T-helper 9 cell (primary cell): ENCODE measurements at regions not wholly inside any gene's neighbourhood (a gene's known extent, or its start where the extent isn't known, plus 50 kb on each side); places are given as distances from the start of the nearest gene placed in this dataset.
"Not testable (repeated sequence)": the region's sequence is repeated elsewhere in the genome, so short reads cannot be mapped to it uniquely, and the experiment has no call there.

Source experiments
- DNase-seq: peaks from one replicate; pipeline ENCODE4 v3.0.0-alpha.2; 2020

DNA sequence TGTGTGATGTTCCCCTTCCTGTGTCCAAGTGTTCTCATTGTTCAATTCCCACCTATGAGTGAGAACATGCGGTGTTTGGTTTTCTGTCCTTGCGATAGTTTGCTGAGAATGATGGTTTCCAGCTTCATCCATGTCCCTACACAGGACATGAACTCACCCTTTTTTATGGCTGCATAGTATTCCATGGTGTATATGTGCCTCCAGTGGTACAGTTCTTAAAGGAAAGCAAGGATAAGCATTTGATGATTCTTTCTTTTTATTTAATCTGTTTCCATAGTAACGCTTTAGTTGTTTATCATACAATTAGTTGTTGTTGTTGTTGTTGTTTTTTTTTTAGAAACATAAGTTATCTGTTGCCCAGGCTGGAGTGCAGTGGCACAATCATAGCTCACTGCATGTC is 133.1 kb downstream of the TSEN15 start:
- DNase-seq: not testable (repeated sequence)

DNA sequence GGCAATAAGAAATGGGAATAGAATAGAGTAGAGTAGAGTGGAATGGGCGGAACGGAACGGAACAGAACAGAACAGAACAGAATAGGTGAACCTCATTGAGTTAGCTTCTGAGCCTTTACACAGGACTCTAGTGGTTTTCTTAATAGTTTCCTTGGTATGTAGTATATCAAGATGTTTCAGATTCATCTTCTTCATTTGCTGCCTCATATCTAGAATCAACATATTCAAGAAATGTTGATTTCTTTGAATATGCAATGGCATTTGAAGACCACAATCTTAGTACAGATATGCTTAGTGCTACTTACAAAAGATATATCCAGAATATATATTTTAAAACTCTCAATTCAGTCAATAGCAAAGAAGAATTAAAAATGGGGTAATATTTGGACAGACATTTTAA is 133.8 kb downstream of the TSEN15 start:
- DNase-seq: no peak

DNA sequence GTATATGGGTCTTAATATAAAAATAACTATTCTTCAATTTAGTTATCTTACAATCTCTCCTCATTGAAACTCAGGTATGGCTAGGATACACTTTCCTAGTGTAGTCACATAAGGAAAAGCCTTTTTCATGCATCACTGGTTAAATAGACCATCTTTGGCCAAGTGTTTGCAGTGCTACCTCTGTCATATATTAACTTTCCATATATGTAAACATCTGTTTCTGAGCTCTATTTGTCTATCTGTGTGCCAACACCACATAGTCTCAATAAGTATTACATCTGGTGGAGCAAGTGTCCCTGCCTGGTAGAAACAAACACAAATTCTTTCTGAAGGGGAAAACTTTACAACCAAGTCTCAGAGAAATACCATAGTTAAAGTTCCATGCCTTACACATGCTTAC is 134.6 kb downstream of the TSEN15 start:
- no peak for DNase-seq

DNA sequence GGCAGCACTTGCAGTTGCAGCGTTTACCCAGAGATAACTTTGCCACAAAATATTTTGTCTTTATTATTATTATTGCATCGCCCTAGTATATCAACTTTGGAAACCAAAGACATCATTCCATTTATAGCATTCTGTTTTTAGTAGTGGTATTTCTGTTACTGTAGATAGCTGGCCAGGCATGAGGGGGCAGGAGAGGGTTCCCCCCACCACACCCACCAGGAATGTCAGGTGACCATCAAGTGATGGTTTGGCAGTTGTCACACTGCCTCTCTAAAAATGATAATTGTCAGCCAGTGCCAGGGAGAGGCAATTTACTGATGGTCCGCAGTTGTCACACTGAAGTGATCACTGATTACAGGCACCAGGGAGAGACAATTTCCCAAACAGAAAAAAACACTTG is 135.6 kb downstream of the TSEN15 start:
- DNase-seq: no peak

DNA sequence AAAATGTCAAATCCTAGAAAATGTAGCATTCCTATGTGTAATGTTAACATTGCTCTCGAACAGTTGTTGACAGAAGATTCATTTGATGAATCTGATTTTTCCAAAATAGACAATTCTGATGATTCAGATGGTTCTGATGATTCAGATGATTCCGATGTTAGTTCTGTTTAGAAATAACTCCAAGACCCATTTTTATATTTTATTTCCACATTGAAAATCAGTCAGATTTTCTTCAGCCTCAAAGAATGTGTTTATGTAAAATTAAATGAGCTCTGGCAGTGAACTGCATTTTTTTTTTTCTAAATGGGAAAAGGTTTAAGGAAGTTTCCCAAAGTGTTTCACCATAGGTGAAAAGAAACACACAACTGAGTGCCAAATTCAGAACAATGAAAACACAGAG is 136.5 kb downstream of the TSEN15 start:
- DNase-seq: no peak

DNA sequence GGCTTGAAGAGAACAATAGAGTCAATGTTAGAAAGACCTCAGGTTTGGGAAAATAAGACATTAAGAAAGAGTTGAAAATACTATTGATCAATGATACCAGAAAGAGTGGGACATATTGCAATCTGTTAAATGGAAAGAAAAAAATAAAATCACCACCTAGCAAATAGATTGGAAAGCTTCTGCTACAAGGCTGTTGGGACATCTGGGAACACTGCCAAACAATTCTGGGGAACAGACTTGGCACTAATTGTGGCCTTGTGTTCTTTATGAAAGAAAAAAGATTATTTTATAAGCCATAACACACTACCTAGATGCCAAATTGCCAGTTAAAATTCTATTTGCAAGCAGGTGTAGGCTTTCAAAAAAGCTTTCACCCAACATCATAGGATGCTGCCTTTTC is 137.8 kb downstream of the TSEN15 start:
- no peak for DNase-seq

DNA sequence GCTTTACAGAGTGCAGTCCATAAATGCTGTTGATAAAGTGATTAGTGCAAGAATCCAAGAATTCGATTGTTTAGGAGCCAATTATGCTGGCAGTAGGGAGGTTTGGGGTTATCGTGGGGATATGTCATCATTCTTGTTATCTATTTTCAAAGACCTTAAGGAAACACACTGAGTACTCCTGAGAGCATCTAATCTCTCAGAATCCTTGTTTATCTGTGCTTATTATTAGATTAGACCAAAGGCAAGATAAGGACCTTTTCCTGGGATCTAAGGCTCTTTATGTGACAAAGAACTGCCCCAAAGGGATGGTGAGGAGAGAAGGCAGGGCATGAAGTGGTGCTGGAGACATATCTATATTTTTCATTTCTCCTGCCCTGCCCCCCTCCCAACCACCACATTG is 139.1 kb downstream of the TSEN15 start:
- DNase-seq: no peak

DNA sequence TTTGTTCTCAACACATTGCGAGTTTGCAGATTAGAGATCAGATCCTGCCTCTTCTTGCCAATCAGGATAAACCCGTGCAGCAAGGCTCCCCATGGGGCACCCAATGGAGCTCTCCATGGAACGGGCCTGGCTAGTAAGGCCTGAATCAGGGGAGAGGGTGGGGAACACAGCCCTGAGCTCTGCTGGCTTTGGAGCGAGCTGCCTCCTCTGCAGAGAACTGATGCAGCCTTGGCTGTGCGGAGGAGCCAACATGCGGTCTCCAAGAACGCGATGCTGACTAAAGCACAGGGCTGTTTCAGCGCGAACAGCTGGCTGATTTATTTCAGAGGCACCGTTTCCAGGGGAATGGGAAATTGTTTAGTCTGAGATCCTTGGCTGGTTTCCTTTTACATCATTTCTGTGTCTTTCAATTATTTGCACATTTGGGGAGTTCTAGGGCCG is 139.7 kb downstream of the TSEN15 start:
- no peak for DNase-seq

DNA sequence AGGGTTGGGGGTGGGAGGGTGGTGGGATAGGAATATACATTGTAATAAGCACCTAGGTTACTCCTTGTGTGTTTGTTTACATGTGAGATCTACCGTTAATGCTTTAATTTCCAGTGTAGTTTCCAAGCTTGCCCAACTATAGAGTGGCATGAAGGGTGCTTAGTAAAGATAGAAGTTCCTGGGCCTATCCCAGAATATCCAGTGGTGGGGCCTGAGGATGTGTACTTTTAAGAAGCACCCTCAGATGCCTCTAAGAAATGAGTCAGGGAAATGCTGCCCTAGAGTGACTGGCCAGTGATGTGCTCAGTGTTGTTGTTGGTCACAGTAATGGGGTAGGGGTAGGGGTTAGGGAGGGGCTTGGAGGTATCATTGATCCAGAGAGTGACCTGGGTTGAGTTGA is 141.3 kb downstream of the TSEN15 start:
- DNase-seq: no peak

DNA sequence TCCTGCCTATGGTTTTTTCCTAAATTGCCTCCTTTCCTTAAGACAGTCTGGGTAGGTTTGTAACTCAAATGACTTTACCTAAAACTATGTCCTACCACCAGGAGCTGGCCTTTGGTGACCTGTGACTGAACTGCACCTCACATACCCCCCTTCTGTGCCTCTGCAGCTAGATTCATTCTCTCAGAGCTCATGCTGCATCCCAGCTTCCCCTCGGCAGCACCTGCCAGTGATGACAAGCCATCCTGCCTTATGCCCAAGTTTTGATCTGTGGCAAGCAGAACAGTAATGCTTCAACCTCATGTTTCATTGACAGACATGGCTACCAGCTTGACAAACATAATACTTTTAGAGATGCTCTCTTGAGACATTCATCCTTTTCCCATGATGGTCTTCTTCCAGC is 141.9 kb downstream of the TSEN15 start:
- DNase-seq: no peak

DNA sequence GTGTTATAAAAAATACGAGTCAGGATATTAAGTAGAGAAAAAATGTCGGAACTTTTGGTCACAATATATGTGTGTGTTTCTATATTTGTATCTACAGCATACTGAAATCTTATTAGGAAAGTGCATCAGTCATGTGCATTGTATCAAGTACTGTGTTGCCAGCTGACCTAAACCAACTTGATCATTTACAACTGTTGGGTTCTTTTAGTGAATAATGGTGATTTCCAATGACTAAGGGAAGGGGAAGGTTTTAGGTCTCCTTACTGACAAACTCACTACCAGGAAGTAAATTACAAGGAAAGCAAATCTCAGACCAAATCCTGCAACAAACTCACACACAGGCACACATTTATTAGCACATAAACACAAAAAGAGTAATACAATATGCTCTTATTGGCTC is 142.7 kb downstream of the TSEN15 start:
- DNase-seq: no peak

DNA sequence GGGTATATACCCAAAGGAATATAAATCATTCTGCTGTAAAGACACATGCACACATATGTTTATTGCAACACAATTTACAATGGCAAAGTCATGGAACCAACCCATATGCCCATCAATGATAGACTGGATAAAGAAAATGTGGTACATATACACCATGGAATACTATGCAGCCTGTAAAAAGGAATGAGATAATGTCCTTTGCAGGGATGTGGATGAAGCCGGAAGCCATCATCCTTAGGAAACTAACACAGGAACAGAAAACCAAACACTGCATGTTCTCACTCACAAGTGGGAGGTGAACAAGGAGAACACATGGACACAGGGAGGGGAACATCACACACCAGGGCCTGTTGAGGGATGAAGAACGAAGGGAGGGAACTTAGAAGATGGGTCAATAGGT is 144.2 kb downstream of the TSEN15 start:
- not testable (repeated sequence) for DNase-seq

DNA sequence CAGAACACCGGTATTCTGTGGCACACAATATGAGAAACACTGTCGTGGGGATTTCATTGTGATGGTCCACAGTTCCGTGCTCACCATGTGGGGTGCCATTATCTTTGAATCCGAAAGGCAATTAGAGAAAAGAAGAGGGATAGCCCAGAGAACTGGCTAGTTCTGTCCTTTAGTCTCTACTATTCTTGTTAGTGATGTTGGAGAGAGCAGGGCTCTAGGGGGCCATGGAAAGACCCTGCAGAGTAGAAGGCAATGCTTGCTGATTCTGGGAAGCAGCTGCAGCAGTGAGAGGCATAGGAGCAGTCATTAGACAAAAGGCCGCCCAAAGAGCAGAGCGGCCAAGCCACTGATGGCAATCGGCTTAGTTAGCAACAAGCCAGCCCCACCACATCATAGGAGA is 146.3 kb downstream of the TSEN15 start:
- DNase-seq: no peak

DNA sequence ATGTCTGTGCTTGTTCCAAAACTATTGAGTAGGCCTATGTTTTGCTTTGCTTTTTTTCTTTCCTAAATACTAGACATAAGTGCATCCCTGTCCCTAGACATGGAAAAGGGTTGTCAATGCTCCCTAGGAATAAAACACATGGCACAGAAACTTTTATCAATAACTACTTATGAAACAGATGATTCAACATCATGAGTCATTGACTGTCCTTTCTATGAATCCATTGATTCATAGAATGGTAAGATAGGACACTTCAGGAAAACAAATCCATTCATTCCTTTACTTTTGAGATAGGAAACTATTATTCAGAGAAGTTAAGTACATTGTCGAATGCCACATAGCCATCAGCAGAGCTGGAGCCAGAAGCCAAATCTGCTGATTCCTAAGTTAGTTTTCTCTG is 147.5 kb downstream of the TSEN15 start:
- no peak for DNase-seq

DNA sequence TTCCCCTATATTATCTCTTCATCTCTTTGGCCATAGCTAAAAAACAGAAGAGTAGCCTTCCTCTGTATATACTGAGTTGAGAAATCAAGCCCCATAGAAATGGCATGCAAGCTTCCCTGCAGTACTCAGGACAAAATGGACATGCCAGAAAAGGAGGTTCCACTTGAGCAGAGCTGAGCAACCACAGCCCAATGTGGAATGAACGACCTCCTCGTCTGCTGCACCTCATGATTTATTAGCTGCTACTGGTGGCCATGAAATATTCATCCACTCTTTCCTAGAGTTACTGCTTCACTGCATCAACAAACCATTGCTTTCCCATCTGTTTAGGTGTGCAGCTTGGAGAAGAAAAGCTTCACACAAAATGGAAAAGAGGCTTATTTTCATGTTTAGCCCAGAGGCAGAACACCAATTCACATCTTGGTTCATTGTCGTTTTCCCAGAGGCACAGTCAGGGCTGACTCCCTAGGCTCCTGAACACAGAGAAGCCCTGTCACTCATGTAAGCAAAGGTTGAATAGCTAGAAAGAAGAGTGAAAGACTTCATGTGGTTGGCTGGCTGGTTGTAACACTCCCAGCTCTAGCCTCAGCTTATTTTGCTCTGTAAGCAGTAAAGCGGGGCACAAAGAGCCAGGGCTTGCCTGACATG is 148.0 kb downstream of the TSEN15 start:
- no peak for DNase-seq

DNA sequence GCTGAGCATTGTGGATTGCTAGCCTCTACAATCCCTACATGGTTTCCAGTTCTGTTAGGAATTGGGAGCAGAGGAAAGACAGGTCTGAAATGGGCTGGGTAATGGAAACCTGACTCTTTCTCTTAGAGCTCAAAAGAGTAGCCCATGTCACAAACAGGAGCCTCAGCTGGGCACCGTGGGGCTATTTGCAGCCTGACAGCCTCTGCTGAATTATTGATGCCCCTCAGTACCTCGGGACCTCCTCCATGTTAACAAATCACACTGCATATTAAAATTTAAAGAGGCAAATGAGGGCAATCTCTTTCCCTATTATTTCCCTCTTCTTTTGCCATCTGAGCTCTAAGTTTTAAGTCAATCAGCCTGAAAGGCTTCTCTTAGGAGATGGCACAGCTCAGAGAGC is 157.1 kb downstream of the TSEN15 start:
- no peak for DNase-seq

DNA sequence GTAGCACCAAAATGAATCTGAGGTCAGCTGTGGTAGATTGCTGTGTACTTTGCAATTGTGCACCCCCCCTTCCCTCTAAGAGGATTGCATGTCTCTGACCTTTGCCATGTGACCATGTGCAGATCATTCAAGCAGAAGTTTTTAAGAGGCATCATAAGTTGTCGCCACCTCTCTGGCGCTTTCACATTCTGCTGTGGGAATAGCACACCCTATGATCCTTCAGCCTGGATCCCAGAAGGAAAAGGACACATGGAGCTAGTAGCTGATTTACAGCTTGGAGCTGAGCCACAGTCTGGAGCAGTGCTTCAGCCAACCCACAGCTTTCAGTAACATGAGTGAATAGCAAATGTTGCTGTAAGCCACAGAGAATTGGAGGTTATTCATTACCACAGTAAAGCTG is 158.5 kb downstream of the TSEN15 start:
- DNase-seq: no peak

DNA sequence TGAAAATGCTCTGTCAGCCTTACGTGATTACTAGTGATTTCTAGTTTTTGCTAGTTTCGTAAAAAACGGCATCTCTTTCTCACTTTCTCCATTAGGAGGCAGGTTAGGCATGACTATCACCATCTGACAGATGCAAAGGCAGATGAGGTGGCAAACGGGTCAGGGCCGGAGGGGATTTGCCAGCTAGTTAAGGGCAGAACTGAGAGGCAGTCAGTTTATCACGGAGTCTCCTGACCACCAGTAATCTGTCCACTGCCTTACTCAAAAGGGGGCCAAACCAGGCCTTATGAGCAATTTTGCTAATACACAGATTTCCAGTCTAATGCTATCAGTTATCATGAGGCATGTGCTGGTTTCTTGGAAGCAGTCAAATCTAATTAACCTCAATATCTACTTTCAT is 159.3 kb downstream of the TSEN15 start:
- no peak for DNase-seq

DNA sequence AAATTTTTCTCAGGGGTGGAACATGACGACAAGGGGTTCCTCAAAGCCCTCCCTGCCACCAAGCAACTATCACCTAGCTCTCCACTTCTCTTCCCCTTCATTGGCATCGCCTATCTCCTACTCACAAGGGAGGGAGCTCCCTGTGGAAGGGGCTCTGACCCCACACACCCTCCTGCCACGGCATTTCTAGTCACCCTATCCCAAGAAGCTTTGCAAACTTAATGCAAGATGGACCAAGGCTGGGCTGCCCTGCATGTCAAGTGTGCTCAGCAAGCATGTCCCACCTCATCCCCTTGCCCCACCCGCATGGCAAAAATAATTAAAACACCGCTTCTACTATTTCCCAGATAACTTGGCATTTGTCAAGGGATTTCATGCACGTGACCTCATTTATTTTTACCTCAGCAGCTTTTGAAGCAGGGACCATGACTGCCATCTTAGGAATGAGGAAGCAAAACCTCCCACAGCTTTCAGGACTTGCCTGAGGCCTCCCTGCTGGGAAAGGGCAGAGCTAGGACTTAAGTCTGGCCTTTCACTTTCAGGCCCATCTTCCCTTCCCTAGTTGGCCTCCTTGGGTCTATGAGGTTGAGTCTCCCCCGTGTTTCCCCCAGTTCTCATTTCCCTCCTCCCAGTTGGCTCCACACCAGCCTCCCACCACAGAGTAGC is 161.3 kb downstream of the TSEN15 start:
- DNase-seq: no peak

DNA sequence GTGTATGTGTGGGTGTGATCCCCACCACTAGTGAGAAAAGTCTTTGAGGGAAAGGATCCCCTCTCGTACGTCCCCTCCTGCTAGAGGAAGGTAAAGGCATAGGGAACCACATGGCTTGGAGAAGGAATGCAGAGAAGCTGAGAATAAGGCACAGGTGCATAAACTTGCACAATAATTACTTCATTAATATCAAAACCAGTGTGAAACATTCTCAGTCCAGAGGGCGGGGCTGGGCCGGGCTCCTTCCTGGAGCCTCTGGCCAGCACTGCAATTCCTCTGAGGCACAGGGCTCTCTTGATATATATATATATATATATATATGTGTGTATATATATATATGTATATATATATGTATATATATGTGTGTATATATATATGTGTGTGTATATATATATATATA is 162.6 kb downstream of the TSEN15 start:
- no peak for DNase-seq

DNA sequence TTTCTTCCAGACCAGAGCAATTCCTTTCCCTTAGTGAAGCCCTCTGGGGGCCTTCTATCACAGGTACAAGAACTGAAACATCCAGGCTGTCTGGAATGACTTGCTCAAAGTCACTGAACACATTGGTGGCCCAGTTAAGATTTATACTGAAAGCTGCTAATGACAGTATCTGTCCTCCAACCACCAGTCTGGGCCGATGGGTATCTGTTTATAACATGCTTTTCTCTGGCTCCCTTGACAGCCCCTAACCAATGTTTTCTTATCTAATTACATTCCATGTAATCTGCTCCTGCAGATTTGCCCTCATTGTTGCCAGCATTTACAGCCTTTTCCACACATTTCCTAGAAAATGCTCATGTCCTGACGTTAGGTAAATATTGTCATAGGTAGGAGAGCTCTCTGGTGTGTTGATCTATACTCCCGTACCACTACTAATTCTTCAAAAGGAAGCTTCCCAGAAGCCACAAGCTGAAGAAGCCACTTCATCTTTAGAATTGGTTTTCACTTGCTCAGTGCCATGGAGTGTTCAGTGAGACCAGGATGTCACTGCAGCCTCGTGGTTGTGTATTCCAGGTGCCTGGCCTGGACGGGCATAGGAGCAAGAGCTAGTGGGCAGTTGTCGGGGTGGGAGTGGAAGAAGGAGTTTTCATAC is 163.9 kb downstream of the TSEN15 start:
- DNase-seq: no peak

DNA sequence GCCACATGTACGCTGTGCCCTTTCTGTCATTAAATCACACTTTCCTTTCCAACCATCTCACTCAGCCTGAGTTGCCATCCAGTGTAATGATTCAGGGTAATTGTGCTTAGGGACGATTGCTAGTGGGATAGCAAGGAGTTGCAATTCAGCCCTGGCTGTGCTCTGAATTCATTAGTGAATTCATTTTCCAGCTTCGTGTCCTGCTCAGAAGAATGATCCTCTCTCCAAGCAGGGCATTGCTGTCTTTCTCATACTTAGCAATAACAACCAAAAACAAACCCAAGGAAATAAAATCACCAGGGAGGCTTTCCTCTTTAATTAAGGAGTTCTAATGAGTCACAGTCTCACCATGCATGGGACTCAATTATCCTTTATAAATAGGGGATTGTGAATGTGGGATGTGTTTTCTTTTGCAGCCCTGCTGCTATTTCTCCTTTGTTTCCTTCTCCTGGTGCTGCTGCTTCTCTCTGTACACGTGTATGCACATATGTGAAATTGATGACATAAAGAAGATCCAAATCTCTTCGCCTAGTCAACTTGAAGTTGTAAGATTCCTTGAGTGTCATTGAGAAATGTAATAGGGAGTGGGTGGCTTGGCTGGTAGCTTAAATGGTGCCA is 167.0 kb downstream of the TSEN15 start:
- no peak for DNase-seq

DNA sequence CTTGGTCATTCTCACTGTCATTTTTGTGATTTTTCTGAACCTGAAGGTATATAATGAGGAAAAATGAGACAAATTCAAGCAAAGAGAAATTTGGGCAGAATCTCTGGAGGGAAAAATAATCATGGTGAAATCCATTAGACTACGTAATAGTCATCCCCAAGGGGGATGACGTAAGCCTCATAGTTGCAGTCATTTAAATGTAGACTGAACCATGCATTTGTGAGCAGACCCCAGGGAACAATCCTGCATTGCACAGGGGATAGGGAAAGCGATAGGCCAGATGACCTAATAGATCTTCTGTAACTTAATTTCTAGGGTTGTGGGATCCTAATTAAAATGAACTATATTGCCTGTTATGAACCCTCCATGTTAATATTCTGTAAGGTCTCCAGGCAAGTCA is 167.4 kb upstream of the C1orf21 start:
- DNase-seq: no peak

DNA sequence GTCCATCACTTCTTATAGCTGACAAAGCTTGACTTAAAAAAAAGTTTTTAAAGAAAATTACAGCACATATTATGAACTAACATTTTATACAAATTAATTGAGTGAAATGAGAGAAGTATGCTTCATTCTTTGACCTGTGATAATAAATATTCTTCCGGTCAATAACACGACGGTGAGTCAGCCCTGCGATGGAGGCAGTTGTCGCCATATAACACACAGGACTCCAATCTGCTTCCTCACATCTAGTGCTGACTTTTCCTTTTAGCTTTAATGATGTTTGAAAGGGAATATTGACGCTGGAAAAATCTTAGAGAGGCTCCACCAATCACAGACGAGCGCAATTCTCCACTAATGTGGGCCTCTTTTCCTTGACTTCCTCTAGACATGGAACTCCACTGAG is 166.9 kb upstream of the C1orf21 start:
- DNase-seq: no peak
